DND-41 (cell line): ENCODE measurements at regions not wholly inside any gene's neighbourhood (a gene's known extent, or its start where the extent isn't known, plus 50 kb on each side); places are given as distances from the start of the nearest gene placed in this dataset.

Source experiments
- ATAC-seq: fragments of 200-7000 bp; cut with Tn5 transposase; 3 replicates; pipeline ENCODE4 v1.9.1; 2021; ENCODE audit warnings: low read depth; ENCODE audit not compliant: insufficient read depth
- DNase-seq: peaks from one replicate; pipeline ENCODE4 v3.0.0-alpha.2; 2020
- H2AFZ ChIP-seq: 2 replicates; pipeline ENCODE4 v1.6.0; 2012; ENCODE audit warnings: low read depth, low read length
- H3K27ac ChIP-seq: 2 replicates; pipeline ENCODE4 v1.5.1; 2012; ENCODE audit warnings: low read length, inconsistent platforms
- H3K27me3 ChIP-seq: fragments of 200-600 bp; sonication (generic); 2 replicates; pipeline ENCODE4 v1.6.0; 2012; ENCODE audit warnings: low read length, mild to moderate bottlenecking, inconsistent platforms; ENCODE audit not compliant: insufficient read depth, poor library complexity
- H3K36me3 ChIP-seq: 2 replicates; pipeline ENCODE4 v1.5.1; 2012; ENCODE audit warnings: low read length, inconsistent platforms; ENCODE audit not compliant: insufficient read depth
- H3K4me1 ChIP-seq: 2 replicates; pipeline ENCODE4 v1.5.1; 2012; ENCODE audit warnings: mild to moderate bottlenecking, low read length; ENCODE audit not compliant: insufficient read depth
- H3K4me2 ChIP-seq: 2 replicates; pipeline ENCODE4 v1.6.0; 2012; ENCODE audit warnings: mild to moderate bottlenecking, moderate library complexity, low read length, inconsistent platforms; ENCODE audit not compliant: insufficient read depth
- H3K4me3 ChIP-seq, 2 experiments: fragments of 200-600 bp in 1 of 2; shearing (Covaris generic) in 1 of 2; 2 replicates each; pipeline ENCODE4 v1.5.1; 2012 to 2016; ENCODE audit warnings: inconsistent platforms in 2 of 2, low read length in 2 of 2, mild to moderate bottlenecking in 2 of 2, low read depth in 1 of 2, moderate library complexity in 1 of 2
- H3K79me2 ChIP-seq: 2 replicates; pipeline ENCODE4 v1.6.0; 2012; ENCODE audit warnings: low read length, inconsistent platforms; ENCODE audit not compliant: insufficient read depth
- H3K9ac ChIP-seq: 2 replicates; pipeline ENCODE4 v1.6.0; 2012; ENCODE audit warnings: low read depth, mild to moderate bottlenecking, inconsistent platforms, low read length, moderate library complexity
- H3K9me3 ChIP-seq: 2 replicates; pipeline ENCODE4 v1.5.1; 2012; ENCODE audit warnings: low read length, moderate library complexity, mild to moderate bottlenecking, inconsistent platforms; ENCODE audit not compliant: insufficient read depth, severe bottlenecking
- H4K20me1 ChIP-seq: 2 replicates; pipeline ENCODE4 v1.6.0; 2012; ENCODE audit warnings: low read length; ENCODE audit not compliant: insufficient read depth
- CTCF ChIP-seq: IDR thresholded peaks from 2 replicates; pipeline ENCODE4 v1.5.1; 2012; ENCODE audit warnings: borderline replicate concordance, low read length, moderate library complexity, mild to moderate bottlenecking; ENCODE audit not compliant: poor library complexity, severe bottlenecking; ENCODE audit errors: extremely low read depth
- EZH2 ChIP-seq: IDR thresholded peaks from 3 replicates; pipeline ENCODE4 v1.6.1; 2012; ENCODE audit warnings: borderline replicate concordance, low read depth, mild to moderate bottlenecking, moderate library complexity, low read length, inconsistent platforms; ENCODE audit not compliant: severe bottlenecking

DNA sequence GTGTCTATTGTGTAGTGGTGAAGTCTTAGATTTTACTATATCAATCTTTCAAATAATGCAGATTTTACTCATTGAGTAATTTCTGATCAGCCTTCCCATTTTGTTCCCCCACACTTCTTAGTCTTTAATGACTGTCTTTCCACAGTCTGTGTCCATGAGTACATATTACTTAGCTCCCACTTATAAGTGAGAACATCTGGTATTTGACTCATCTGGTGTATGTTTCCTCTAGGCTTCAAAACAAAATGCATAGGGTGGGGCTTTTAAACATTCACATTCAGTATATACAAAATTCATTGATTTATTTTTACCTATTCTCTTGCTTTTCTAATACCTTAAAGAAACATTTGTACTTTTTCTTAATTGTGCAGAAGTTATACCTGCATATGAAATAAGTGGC, 513.0 kb downstream of the MTRR start:
- no peaks in the 10 kb centered on the region for H4K20me1 ChIP-seq
- no peak for ATAC-seq
- H3K27me3 ChIP-seq, result peaks cover 22% of the 10 kb centered on the region
- no peak overlapping the region for H2AFZ ChIP-seq
- DNase-seq, result no peak
- no peak overlapping the region for H3K9ac ChIP-seq
- H3K4me1 ChIP-seq, result no peaks in the 10 kb centered on the region; the same call in 1 of the 2 replicates
- H3K4me2 ChIP-seq, result no peak overlapping the region
- H3K79me2 ChIP-seq, result no peaks in the 10 kb centered on the region
- H3K4me3 ChIP-seq, result no peak overlapping the region
- no peaks in the 10 kb centered on the region for H3K9me3 ChIP-seq
- no peak overlapping the region for H3K27ac ChIP-seq
- TF ChIP-seq EZH2, result no peak
- no peak for TF ChIP-seq CTCF
- H3K36me3 ChIP-seq, result no peaks in the 10 kb centered on the region

DNA sequence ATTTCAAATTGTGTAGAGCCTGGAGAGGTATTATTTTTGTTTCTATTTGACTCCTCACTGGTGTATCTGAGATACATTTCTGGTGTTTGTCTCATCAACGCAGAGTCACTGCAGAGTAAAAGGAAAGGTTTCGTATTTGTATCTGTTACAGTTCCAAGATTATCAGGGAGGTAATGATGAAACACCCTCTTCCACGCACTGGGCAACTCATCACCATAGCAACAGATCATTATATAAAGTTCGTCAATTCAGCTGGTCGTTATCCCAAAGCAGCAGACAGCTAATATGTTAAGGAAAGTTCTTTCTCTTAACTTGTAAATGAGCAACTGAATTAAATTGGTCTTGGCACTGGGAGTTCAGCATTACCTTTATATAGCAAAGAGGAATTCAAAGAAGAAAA, 513.5 kb downstream of the MTRR start:
- Histone ChIP-seq H3K36me3 (no peaks in the 10 kb centered on the region), H3K27me3 (peaks cover 22% of the 10 kb centered on the region)

GRCh38 chr5:8383616-8384015, 514.7 kb downstream of the MTRR start:
- no peaks in the 10 kb centered on the region for H4K20me1 ChIP-seq
- ATAC-seq, result no peak
- no peak overlapping the region for H3K4me2 ChIP-seq
- TF ChIP-seq CTCF, result no peak
- no peak for TF ChIP-seq EZH2
- DNase-seq, result no peak
- no peak overlapping the region for H3K4me3 ChIP-seq
- no peaks in the 10 kb centered on the region for H3K4me1 ChIP-seq
- H3K79me2 ChIP-seq, result no peaks in the 10 kb centered on the region
- H3K36me3 ChIP-seq, result no peaks in the 10 kb centered on the region
- no peak overlapping the region for H3K27ac ChIP-seq
- no peaks in the 10 kb centered on the region for H3K9me3 ChIP-seq
- peaks cover 22% of the 10 kb centered on the region for H3K27me3 ChIP-seq
- H3K9ac ChIP-seq, result no peak overlapping the region
- no peak overlapping the region for H2AFZ ChIP-seq

More for the DNA sequence above, 513.5 kb downstream of the MTRR start:
- Histone ChIP-seq H3K27ac (no peak overlapping the region), H3K4me1 (no peaks in the 10 kb centered on the region), H3K9ac (no peak overlapping the region), H3K9me3 (no peaks in the 10 kb centered on the region), H4K20me1 (no peaks in the 10 kb centered on the region), H3K4me3 (no peak overlapping the region), H3K79me2 (no peaks in the 10 kb centered on the region), H2AFZ (no peak overlapping the region), H3K4me2 (no peak overlapping the region)
- ATAC-seq (no peak), DNase-seq (no peak)
- no peak for TF ChIP-seq EZH2
- TF ChIP-seq CTCF, result no peak

- H2AFZ ChIP-seq, result no peak overlapping the region
- ATAC-seq (no peak), DNase-seq (no peak)
- H3K79me2 ChIP-seq, result no peaks in the 10 kb centered on the region
- no peaks in the 10 kb centered on the region for H3K9me3 ChIP-seq
- H3K4me3 ChIP-seq, result no peak overlapping the region
- H4K20me1 ChIP-seq, result no peaks in the 10 kb centered on the region
- H3K27ac ChIP-seq, result no peak overlapping the region
- no peaks in the 10 kb centered on the region for H3K36me3 ChIP-seq
- H3K4me1 ChIP-seq, result no peaks in the 10 kb centered on the region
- no peak overlapping the region for H3K4me2 ChIP-seq
- peaks cover 26% of the 10 kb centered on the region for H3K27me3 ChIP-seq
- H3K9ac ChIP-seq, result no peak overlapping the region
- TF ChIP-seq CTCF (no peak), EZH2 (no peak)
Measured at GRCh38 chr5:8386719-8387288, 517.9 kb downstream of the MTRR start.
